ENCODE measurements at regions not wholly inside any gene's neighbourhood (a gene's known extent, or its start where the extent isn't known, plus 50 kb on each side); places are given as distances from the start of the nearest gene placed in this dataset.

GRCh38 chr16:64626776-64627175 lies 495.1 kb downstream of the CDH11 start:
- H3K27ac Mint-ChIP-seq = no peak overlapping the region
- H3K4me1 Mint-ChIP-seq = no peaks in the 10 kb centered on the region
- no peaks in the 10 kb centered on the region for H3K36me3 Mint-ChIP-seq (ENCODE audit: low read depth)
- no peak for TF ChIP-seq CTCF (IDR thresholded peaks at IDR 0.05; ENCODE audit: unreplicated experiment in 3 of 3)
- peaks cover 3% of the 10 kb centered on the region for H3K27me3 Mint-ChIP-seq (ENCODE audit: low read depth)
- peaks cover 9% of the 10 kb centered on the region for H3K9me3 Mint-ChIP-seq
- H3K4me3 Mint-ChIP-seq = no peak overlapping the region

GRCh38 chr16:64621616-64622015 lies 500.2 kb downstream of the CDH11 start:
- no peaks in the 10 kb centered on the region for H3K27me3 Mint-ChIP-seq (ENCODE audit: low read depth)
- no peaks in the 10 kb centered on the region for H3K36me3 Mint-ChIP-seq (ENCODE audit: low read depth)
- no peak overlapping the region for H3K4me3 Mint-ChIP-seq
- TF ChIP-seq CTCF (IDR thresholded peaks at IDR 0.05; ENCODE audit: unreplicated experiment in 3 of 3) = no peak
- no peaks in the 10 kb centered on the region for H3K4me1 Mint-ChIP-seq
- H3K9me3 Mint-ChIP-seq = peaks cover 18% of the 10 kb centered on the region
- H3K27ac Mint-ChIP-seq = no peak overlapping the region

- no peak overlapping the region for H3K27ac Mint-ChIP-seq
- no peaks in the 10 kb centered on the region for H3K27me3 Mint-ChIP-seq (ENCODE audit: low read depth)
- H3K9me3 Mint-ChIP-seq = peaks cover 23% of the 10 kb centered on the region
- no peak overlapping the region for H3K4me3 Mint-ChIP-seq
- no peak for TF ChIP-seq CTCF (IDR thresholded peaks at IDR 0.05; ENCODE audit: unreplicated experiment in 3 of 3)
- no peaks in the 10 kb centered on the region for H3K4me1 Mint-ChIP-seq
- no peaks in the 10 kb centered on the region for H3K36me3 Mint-ChIP-seq (ENCODE audit: low read depth)
These were observed 503.9 kb downstream of the CDH11 start for GRCh38 chr16:64617836-64618476.

GRCh38 chr16:64615630-64616280 lies 506.1 kb downstream of the CDH11 start:
- Mint-ChIP-seq H3K4me1 (no peaks in the 10 kb centered on the region), H3K27me3 (ENCODE audit: low read depth) (no peaks in the 10 kb centered on the region), H3K27ac (peak overlapping the region in 1 of 3 experiments; percentile 36), H3K4me3 (no peak overlapping the region), H3K36me3 (ENCODE audit: low read depth) (no peaks in the 10 kb centered on the region), H3K9me3 (peaks cover 37% of the 10 kb centered on the region)
- TF ChIP-seq CTCF (IDR thresholded peaks at IDR 0.05; ENCODE audit: unreplicated experiment in 3 of 3) = no peak

- Mint-ChIP-seq H3K4me3 (no peak overlapping the region), H3K27me3 (ENCODE audit: low read depth) (no peaks in the 10 kb centered on the region), H3K36me3 (ENCODE audit: low read depth) (no peaks in the 10 kb centered on the region)
These were observed 525.7 kb downstream of the CDH11 start for GRCh38 chr16:64596196-64596595.

More at GRCh38 chr16:64596196-64596595, 525.7 kb downstream of the CDH11 start:
- no peaks in the 10 kb centered on the region for H3K4me1 Mint-ChIP-seq
- H3K9me3 Mint-ChIP-seq = no peaks in the 10 kb centered on the region
- TF ChIP-seq CTCF (IDR thresholded peaks at IDR 0.05; ENCODE audit: unreplicated experiment in 3 of 3) = no peak
- H3K27ac Mint-ChIP-seq = no peak overlapping the region

Data from nephron (organoid).